DOHH2 (cell line): ENCODE measurements at regions not wholly inside any gene's neighbourhood (a gene's known extent, or its start where the extent isn't known, plus 50 kb on each side); places are given as distances from the start of the nearest gene placed in this dataset.

ENCODE experiments used
- CTCF ChIP-seq: fragments of 200-600 bp; sonication (generic); IDR thresholded peaks from one replicate; pipeline ENCODE4 v1.5.1; 2014; ENCODE audit warnings: antibody characterized with exemption, mild to moderate bottlenecking, low read depth, low read length; ENCODE audit not compliant: poor library complexity, severe bottlenecking
- EZH2phosphoT487 ChIP-seq: fragments of 200-600 bp; sonication (generic); IDR thresholded peaks from 2 replicates; pipeline ENCODE4 v1.6.1; 2017; ENCODE audit warnings: borderline replicate concordance, mild to moderate bottlenecking, antibody characterized with exemption, low read length, moderate library complexity, mixed read lengths

- TF ChIP-seq CTCF: no peak
- no peak for TF ChIP-seq EZH2phosphoT487
Measured at GRCh38 chr5:164484948-164485347, 979.5 kb downstream of the MAT2B start.
